ENCODE measurements at regions not wholly inside any gene's neighbourhood (a gene's known extent, or its start where the extent isn't known, plus 50 kb on each side); places are given as distances from the start of the nearest gene placed in this dataset.

GRCh38 chr16:9270941-9271340 is 179.5 kb downstream of the HAPSTR1 start:
- no peak for DNase-seq (ENCODE audit: low spot score)
- ChIA-PET POLR2A (interaction anchor here (0.5 kb wide), 1 partner anchor 394 kb away, joined by 3 read pairs; no protein-coding TSS in a partner anchor), CTCF (interaction anchor here (1.0 to 3.8 kb wide), 9 partner anchors 9 to 910 kb away, joined by 3 to 14 read pairs (median 4); no protein-coding TSS in a partner anchor)
- H3K27ac Mint-ChIP-seq: no peak overlapping the region
- no peak overlapping the region for H3K4me3 Mint-ChIP-seq
- no peak for ATAC-seq
- H3K27me3 Mint-ChIP-seq (ENCODE audit: low read depth): no peaks in the 10 kb centered on the region; the same call in 1 of the 2 replicates
- TF ChIP-seq NFYB (CRISPR knock-in tag; conservative IDR thresholded peaks at IDR 0.05; ENCODE audit: low read depth) (no peak), SMAD4 (CRISPR knock-in tag; IDR thresholded peaks at IDR 0.05) (no peak), ZBTB21 (CRISPR knock-in tag; IDR thresholded peaks at IDR 0.05; ENCODE audit: borderline replicate concordance) (no peak), E2F1 (CRISPR knock-in tag; IDR thresholded peaks at IDR 0.05) (no peak), NR1H2 (CRISPR knock-in tag; IDR thresholded peaks at IDR 0.05) (no peak), IRF2 (CRISPR knock-in tag; IDR thresholded peaks at IDR 0.05; ENCODE audit: borderline replicate concordance, low read depth) (no peak), FOXP4 (CRISPR knock-in tag; IDR thresholded peaks at IDR 0.05) (no peak), CREB1 (CRISPR knock-in tag; IDR thresholded peaks at IDR 0.05) (no peak)
- H3K9me3 Mint-ChIP-seq: no peaks in the 10 kb centered on the region
- H3K36me3 Mint-ChIP-seq: no peaks in the 10 kb centered on the region
- peaks cover 5% of the 10 kb centered on the region; the same call in 1 of the 2 replicates for H3K4me1 Mint-ChIP-seq

GRCh38 chr16:9271841-9272240 is 180.4 kb downstream of the HAPSTR1 start:
- H3K36me3 Mint-ChIP-seq: no peaks in the 10 kb centered on the region
- H3K9me3 Mint-ChIP-seq: no peaks in the 10 kb centered on the region
- ATAC-seq (no peak), DNase-seq (ENCODE audit: low spot score) (no peak)
- H3K27ac Mint-ChIP-seq: no peak overlapping the region
- peaks cover 5% of the 10 kb centered on the region; the same call in 1 of the 2 replicates for H3K4me1 Mint-ChIP-seq
- ChIA-PET CTCF (interaction anchor here (0.5 to 1.5 kb wide), 5 partner anchors 16 to 133 kb away, joined by 3 to 7 read pairs (median 3); no protein-coding TSS in a partner anchor), POLR2A (no interaction called here)
- H3K27me3 Mint-ChIP-seq (ENCODE audit: low read depth): no peaks in the 10 kb centered on the region; the same call in 1 of the 2 replicates
- H3K4me3 Mint-ChIP-seq: no peak overlapping the region
- TF ChIP-seq FOXK1 (CRISPR knock-in tag; IDR thresholded peaks at IDR 0.05) (no peak), CTCF (IDR thresholded peaks at IDR 0.05) (no peak), NR1H2 (CRISPR knock-in tag; IDR thresholded peaks at IDR 0.05) (no peak), CBFB (CRISPR knock-in tag; IDR thresholded peaks at IDR 0.05; ENCODE audit: low read depth) (no peak), ZNF317 (CRISPR knock-in tag; IDR thresholded peaks at IDR 0.05; ENCODE audit: borderline replicate concordance, low read depth) (no peak), AR (CRISPR knock-in tag; IDR thresholded peaks at IDR 0.05) (no peak), NFE2L1 (CRISPR knock-in tag; IDR thresholded peaks at IDR 0.05) (no peak), NFATC4 (CRISPR knock-in tag; IDR thresholded peaks at IDR 0.05) (no peak), ZNF138 (CRISPR knock-in tag; conservative IDR thresholded peaks at IDR 0.05) (no peak), PREB (CRISPR knock-in tag; IDR thresholded peaks at IDR 0.05; ENCODE audit: borderline replicate concordance) (no peak), EMX1 (CRISPR knock-in tag; IDR thresholded peaks at IDR 0.05) (no peak), CREM (CRISPR knock-in tag; IDR thresholded peaks at IDR 0.05) (no peak), SMAD3 (CRISPR knock-in tag; IDR thresholded peaks at IDR 0.05; ENCODE audit: borderline replicate concordance) (no peak), ATF1 (CRISPR knock-in tag; IDR thresholded peaks at IDR 0.05) (no peak)
- TF ChIP-seq, protein P1, sequence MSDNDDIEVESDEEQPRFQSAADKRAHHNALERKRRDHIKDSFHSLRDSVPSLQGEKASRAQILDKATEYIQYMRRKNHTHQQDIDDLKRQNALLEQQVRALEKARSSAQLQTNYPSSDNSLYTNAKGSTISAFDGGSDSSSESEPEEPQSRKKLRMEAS (CRISPR knock-in tag; IDR thresholded peaks at IDR 0.05): no peak
- TF ChIP-seq, protein P2, sequence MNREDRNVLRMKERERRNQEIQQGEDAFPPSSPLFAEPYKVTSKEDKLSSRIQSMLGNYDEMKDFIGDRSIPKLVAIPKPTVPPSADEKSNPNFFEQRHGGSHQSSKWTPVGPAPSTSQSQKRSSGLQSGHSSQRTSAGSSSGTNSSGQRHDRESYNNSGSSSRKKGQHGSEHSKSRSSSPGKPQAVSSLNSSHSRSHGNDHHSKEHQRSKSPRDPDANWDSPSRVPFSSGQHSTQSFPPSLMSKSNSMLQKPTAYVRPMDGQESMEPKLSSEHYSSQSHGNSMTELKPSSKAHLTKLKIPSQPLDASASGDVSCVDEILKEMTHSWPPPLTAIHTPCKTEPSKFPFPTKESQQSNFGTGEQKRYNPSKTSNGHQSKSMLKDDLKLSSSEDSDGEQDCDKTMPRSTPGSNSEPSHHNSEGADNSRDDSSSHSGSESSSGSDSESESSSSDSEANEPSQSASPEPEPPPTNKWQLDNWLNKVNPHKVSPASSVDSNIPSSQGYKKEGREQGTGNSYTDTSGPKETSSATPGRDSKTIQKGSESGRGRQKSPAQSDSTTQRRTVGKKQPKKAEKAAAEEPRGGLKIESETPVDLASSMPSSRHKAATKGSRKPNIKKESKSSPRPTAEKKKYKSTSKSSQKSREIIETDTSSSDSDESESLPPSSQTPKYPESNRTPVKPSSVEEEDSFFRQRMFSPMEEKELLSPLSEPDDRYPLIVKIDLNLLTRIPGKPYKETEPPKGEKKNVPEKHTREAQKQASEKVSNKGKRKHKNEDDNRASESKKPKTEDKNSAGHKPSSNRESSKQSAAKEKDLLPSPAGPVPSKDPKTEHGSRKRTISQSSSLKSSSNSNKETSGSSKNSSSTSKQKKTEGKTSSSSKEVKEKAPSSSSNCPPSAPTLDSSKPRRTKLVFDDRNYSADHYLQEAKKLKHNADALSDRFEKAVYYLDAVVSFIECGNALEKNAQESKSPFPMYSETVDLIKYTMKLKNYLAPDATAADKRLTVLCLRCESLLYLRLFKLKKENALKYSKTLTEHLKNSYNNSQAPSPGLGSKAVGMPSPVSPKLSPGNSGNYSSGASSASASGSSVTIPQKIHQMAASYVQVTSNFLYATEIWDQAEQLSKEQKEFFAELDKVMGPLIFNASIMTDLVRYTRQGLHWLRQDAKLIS (CRISPR knock-in tag; IDR thresholded peaks at IDR 0.05; ENCODE audit: borderline replicate concordance): no peak

All from WTC11 (cell line).